GM19397 (cell line): ENCODE measurements at regions not wholly inside any gene's neighbourhood (a gene's known extent, or its start where the extent isn't known, plus 50 kb on each side); places are given as distances from the start of the nearest gene placed in this dataset.

ENCODE experiments used
- ATAC-seq: cut with Tn5 transposase; IDR thresholded peaks from one replicate; pipeline ENCODE4 v1.9.1; 2021; ENCODE audit warnings: mild to moderate bottlenecking, moderate library complexity; ENCODE audit not compliant: unreplicated experiment

DNA sequence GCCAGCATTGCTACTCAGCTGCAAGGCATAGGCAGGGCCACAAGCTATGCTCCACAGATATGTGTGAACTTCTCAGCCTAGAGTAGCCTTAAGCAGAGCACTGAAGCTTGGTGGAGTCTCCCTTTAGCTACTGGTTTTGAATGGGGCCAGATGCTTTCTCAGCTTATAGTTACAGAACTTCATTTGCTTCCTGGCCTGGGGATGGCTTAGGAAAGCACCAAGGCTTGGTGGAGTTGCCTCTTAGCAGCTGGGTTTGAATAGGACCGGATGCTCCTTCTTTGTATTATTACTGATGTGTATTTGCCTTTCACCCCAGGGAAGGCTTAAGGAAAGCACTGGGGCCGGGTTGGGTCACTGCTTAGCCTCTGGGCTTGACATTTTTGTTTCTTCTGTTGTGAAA is 497.8 kb upstream of the SEMA6A start:
- no peak for ATAC-seq

DNA sequence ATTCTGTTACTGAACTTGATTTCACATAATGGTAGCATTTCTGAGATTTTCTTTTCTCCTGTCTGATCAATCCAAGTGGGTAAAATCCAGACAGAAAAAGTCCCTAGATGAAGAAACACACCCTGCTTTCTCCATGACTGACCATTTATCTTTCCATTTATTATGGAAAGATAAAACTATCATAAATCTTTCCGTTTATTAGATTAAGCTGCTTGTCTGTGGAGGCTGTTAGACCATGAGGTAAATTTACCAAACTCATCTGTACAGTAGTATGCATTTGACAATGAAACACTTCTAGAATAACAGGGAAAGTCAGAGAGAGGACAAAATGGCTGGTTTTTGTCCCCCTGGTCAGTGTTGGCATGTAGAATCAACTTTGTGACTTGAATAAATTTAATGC is 491.2 kb upstream of the SEMA6A start:
- no peak for ATAC-seq

DNA sequence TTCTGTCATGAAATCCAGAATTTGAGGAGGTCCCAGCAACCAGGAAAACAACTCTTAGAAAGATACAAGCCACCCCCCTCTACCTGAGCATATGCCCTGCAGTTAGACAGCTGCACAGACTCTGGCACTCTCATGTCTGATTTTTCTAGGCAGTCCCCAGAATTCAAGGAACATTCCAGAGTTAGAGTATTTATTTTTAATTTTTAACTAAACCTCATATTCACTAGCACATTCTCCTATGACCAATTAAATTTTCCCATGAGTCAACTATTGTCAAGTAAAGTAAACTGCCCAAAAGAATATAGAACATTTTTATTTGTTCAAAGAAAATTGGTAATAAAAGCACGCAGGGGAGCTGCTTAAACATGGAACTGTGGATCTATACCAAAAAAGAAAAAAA is 490.5 kb upstream of the SEMA6A start:
- ATAC-seq = no peak

DNA sequence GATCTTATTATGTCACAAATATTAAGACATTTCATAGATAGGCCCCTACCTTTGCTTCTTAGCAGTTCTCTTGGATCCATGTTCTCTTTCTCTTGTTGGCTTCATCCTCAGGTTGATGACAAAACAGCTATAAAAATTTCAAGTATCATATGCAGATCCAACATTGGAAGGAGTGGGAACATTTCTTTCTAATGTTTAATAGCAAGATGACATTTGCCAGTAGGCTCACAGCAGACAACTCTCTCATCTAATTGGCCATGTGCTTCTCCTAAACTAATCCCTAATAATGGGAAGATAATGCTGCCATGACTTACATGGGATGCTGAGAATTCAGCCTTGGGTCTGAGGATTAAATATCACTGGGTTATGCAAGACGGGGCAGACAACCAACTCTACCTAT is 485.5 kb upstream of the SEMA6A start:
- no peak for ATAC-seq

DNA sequence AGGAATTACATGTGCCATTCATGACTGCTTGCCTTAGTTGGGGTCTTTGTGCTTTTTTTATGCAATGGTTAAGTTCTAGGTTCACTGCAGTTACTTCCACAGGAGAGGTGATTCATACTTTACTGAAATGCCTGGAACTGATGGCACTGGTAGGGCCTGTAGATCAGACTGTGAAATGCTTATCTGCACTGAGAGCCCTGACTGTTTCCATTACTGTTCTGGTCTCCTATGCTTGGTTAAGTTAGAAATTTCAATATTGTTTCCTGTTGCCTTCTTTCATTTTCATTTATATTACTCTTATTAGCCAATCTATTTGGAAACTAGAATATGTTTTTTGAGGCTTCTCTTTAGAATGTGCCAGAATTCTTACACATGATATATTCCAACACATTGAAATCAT is 484.1 kb upstream of the SEMA6A start:
- ATAC-seq = no peak

DNA sequence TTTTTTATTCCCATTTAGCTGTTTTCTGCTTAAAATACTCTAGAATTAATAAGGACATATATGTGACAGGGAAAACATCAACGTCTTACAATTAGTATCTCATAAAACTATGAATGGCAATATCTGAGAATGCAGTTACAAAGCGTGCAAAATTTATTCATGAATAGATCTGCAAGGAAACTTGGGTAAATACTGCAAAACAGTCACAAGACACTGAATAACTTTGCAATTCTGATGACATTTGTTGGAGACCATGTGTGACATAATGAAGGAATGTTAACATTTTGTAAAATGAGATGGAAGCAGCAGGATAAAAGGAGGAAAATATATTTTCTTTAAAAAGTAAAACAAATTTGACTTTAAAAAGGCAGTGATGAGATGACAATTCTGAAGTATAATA is 480.9 kb upstream of the SEMA6A start:
- no peak for ATAC-seq

DNA sequence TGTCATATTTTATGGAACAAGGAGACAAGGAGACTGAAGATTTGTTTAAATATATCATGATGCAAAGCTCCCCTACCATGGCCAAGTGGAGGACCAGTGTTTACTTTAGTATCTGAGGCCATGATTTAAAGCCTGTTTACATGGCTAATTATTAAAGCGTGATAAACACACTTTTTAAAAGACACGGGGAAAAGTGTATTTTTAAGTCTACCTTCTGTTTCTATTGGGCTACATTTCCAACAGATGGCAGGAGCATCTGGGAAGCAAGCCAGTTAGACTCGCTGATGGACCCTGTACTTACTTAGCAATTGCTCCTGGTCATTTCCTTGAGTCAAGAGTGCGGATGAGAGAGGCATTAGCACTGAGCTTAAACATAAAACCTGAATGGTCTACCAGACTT is 480.3 kb upstream of the SEMA6A start:
- no peak for ATAC-seq

DNA sequence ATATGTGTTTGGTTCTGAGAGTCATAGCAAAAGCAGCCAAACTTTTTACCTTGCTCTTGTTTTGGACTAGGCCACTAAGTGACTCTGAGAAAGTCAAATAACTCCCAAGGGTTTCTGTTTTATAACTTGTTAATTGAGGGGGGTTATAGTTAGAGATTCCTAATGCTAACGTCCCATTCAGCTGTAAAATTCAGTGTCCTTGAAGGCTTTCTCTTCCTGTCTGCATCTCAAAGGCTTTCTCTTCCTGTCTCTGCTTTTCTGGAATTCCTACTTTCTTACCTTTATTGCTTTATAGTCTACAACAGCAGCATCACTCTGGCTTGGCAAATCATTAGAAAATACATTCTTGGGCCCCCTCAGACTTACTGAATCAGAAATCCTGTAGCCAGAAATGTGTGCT is 479.5 kb upstream of the SEMA6A start:
- no peak for ATAC-seq

DNA sequence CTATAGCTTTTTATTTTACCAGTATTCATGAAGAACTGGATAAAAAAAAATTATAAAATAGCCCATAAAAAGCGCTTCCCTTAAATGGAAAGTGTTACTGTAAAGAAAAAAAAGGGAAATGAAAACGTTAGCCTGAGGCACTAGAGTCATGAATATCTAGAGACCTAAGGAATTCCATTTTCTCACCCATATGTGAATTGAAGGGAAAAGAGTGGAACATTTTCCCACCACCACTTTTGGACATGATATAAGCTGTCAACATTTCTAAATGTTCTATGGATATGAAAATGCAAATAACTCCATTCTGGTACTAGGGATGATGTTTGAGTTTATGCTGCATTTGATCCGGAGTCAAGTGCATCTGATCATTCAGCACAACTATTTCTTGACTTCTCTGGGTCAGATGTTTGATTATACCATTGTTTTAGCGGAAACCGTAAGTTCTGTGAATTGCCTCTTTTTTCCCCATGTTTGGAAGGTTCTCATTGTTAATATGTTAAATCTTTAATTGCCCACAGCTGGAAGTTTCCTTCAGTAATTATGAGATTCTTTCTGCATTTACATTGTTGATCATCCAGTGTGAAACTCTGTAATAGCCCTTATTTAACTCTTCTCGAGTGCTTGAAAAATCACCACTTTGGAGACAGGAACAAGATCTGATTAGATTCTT is 467.4 kb upstream of the SEMA6A start:
- ATAC-seq = no peak

DNA sequence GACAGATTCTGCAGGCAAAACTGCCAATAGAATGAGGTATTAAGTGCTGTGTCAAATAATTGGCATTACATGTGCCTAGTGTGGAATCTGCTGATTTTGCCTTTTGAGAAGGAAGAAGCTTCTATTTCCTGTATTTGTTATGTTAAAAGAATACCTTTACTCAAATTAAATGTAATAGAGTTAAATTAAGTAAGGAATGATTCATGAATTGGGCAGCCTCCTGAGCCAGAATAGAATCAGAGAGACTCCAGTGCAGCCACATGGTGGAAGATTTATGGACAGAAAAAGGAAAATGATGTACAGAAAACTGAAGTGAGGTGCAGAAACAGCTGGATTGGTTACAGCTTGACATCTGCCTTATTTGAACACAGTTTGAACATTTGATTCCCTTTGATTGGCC is 464.4 kb upstream of the SEMA6A start:
- ATAC-seq = no peak

DNA sequence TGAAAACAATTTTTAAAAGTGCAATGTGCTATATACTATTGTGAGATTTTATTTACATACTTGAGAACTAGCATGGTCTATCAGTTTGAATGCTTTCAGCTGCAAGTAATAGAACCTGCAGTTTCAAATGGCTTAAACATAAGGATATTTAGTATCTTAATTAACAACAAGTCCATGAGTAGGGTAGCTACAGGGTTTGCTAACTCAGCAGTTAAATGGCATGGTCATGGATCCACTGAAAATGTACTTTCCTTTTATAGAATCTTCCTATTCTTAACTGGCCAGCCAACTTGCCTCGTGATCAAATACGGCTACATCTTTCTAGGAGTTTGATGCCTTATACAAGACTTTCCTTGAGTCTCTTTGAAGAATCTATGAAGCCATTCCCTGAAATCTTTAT is 452.8 kb upstream of the SEMA6A start:
- ATAC-seq = no peak

DNA sequence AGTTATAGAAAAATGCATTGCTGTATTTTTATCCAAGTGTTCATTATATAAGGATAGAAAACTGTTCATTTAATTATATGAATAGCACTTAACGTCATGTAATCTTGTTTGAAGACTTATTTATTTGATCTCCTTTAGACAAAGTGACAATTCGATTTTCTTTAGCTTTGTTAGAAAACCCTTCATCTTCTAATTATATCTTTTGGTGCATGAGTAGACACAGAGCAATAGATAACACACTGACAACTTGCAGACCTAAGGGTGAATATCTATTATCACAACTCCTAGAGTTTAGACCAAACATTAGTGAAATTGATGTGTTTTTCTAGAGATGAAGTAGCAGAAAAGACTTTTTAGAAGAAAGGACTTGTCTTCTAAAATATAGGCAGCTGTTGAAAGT is 446.4 kb upstream of the SEMA6A start:
- no peak for ATAC-seq

DNA sequence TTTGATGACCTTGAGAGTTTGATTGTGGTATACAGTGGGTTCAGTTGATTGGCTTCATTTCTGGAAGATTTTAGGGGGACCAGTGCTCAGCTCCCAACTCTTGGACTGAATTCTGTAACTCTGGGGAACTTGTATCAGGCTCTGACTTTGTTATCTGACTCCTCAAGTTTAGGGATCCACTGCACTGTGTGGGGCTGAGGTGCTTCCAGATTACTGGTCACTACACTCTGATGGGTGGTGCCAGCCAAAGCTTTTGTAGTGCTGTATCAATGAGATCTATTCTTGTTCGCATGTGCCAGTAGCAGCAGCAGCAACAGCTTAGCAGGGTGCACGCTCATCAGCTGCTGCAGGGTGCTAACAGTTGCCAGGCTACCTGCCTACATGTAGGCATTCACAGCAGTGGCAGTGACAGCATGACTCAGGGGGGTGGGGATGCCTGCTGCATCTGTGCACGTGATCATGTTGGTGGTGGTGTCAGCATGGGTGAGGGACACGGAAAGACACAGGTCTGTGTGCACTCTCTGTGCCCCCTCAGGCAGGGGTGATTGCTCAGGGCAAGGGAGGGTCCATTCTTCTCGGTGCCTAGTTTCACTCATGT is 438.8 kb upstream of the SEMA6A start:
- no peak for ATAC-seq

DNA sequence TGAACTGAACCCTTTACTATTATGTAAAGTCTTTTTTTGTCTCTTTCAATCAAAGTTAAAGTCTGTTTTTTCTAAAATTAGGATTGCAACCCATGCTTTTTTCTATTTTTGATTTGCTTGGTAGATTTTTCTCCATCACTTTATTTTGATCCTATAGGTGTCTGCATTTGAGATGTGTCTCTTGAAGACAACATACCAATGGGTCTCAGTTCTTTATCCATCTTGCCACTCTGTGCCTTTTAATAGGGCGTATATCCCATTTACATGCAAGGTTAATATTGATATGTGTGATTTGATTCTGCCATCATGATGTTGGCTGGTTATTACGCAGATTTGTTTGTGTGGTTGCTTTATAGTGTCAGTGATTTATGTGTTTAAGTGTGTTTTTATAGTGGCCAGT is 436.0 kb upstream of the SEMA6A start:
- no peak for ATAC-seq

DNA sequence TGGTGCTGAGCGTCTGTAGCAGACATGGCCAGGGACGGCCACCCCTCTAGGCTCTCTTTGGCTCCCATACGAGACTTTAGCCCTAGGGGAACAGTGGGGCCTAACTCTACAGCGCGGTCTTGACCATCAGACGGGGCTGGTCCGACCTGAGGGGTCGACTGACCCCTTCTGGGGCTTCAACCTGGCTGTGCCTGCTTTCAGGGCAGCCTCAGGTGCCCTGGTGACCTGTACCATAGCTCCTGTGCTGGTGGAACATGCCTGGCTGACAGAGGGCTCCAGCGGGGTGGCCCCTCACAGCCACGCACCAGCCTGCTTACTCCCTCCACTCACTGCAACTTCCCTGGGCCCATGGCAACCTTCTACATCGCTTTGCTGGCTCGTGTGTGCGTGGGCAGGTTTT is 423.4 kb upstream of the SEMA6A start:
- no peak for ATAC-seq

DNA sequence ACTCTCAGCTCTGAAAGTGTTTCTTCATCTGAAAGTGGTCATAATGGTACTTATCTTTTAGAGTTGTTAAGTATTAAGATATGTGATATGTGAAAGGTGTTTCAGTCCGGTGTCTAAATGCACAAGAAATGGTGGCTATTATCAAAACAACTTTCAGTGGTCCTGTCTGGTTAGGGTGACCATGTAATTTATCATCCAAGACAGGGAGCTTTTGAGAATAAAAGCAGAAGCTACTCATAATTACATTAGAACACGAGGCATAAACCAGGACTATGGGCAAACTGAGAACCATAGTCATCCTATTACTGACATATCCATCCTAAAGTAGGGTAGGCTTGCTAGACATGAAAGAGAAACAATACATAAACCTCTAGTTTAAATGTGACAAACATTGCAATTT is 418.1 kb upstream of the SEMA6A start:
- no peak for ATAC-seq

DNA sequence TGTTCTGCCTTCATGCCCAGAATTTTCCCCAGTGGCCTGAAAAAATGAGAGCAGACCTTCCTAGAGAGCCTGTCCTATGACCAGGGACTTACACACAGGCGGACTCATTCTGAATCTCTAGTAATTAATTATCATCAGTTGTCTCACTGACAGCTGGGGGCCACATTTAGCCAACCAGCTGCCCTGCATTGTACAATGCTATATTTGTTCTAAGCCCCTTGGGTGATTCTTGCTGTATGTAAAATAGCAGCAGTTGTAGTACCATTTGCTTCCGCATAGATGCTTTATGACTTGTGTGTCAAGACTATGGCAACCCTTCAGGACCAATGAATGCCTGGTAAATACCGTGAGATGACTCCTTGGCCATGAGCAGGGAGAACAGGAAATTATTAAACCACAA is 415.4 kb upstream of the SEMA6A start:
- ATAC-seq = no peak

DNA sequence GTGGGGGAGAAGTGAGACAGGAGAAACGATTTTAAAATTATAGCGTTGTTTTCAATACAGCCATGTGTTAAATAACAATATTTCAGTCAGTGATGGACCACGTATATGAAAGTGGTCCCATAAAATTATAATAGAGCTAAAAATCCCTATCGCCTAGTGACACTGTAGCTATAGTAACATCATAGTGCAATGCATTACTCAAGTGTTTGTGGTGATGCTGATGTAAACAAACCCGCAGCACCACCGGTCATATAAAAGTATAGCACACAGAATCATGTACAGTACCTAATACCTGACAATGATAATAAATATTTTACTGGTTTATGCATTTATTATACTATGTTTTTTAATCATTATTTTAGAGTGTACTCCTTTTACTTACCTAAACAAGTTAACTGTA is 407.4 kb upstream of the SEMA6A start:
- ATAC-seq = no peak

DNA sequence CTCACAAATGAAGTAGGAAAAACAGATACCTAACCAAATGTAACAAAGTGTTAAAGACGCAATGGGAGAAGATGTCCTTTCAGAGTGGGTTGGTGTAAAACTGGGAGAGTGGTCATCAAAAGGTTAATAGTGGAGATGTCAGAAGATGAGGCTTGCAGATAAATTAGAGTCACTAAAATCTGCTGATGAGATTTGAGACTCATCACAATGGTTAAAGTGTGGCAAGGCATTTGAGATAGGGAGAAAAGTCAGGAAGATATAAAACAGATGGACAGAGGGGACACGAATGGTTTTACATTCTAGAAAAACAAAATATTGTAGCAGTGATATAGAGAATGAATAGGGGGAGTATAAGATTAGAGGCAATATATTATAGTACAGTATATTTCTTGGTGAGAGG is 406.0 kb upstream of the SEMA6A start:
- ATAC-seq = no peak

DNA sequence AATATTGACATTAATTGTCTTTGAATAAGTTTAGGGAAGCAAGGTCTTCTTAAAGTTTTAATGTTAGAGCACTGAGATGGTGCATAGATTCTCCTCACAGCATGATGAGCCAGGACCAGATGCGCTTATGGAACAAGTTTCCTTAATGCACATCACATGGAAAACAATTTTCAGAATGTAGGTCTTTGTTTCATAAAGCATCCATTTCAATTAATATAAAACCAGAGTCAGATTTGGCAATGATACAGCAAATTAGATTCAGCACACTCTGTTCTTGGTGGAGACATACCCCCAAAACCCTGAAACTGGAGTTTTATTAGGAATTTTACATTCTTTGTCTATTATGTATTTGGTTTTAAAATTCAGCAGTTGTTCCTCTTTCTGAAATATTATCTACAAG is 402.1 kb upstream of the SEMA6A start:
- ATAC-seq = no peak

DNA sequence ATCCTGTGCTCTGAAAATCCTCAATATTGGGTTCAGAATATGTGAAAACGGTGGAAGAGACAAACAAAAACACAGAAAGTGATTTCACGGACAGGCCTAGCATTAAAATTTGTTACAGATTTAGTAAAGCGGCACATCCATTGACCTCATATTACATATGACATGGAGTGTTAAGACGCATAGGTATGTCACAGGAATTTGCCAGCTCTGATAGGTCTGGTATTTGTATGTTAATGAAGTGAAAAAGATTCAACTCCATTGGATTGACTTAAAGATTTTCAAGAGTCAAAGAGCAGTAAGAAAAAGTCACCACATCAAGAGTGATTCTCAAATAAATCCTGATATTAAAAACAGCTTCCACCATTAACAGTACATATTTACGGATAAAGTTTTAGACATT is 396.5 kb upstream of the SEMA6A start:
- no peak for ATAC-seq

DNA sequence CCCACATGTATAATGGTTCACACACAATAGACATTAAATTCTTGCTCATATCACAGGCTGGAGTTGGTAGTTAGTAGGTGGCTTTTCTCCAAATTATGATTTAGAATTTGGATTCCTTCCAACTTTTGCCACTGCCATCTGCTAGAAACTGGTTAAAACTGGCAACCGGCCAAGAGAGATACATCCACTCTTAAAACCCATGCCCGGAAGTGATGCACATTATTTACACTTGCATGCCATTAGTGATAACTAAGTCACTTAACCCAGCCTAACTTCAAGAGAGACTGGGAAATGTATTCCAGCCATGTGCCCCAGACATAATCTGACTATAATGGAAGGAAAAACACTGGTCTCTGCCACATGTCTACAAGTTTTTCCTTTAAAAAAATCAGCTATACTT is 395.7 kb upstream of the SEMA6A start:
- no peak for ATAC-seq

DNA sequence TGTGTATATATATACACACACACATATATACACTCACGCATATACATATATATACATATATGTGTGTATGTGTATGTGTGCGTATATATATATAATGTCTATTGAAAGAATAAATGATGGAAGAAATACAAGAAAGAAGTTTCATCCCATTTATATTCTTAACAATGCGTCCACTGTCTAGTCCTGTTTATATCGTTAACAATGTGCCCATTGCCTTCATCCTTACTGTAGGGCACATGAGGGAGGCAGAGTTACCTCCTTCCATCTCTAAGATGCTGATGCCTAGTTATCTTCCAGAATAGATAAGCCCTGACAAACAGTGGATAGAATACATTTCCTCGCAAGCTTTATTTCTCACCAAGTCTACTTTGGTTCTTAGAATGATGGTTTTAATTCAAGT is 389.8 kb upstream of the SEMA6A start:
- no peak for ATAC-seq
